ENCODE measurements at regions not wholly inside any gene's neighbourhood (a gene's known extent, or its start where the extent isn't known, plus 50 kb on each side); places are given as distances from the start of the nearest gene placed in this dataset.

DNA sequence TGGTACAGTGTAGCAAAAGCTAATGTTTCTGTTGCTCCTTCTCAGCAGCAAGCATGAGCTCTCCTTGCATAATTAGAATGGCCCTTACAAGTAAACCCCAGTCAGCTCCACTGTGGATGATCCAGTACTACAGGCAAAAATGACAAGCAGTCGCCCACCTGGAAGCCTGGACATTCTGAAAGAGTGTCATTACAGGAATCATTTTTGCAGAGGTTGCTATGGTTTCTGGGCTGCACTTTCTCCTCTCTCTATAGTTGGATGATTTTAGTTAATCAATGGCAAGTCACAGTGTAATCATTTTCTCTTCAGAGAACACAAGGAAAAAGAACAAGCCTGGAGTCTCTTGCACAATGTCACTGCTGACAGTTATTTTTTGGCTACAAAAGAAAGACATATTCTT lies 102.9 kb upstream of the MYO3A start (continued):
- no peak for TF ChIP-seq CTBP2 (IDR thresholded peaks at IDR 0.05; ENCODE audit: borderline replicate concordance, insufficient read depth, insufficient read length, low read length)
- TF ChIP-seq CEBPB (IDR thresholded peaks at IDR 0.05; ENCODE audit: low read depth, low read length) = no peak
- TF ChIP-seq SIRT6 (IDR thresholded peaks at IDR 0.05; ENCODE audit: low read length) = no peak
